Kidney glomerular epithelial cell (primary cell): ENCODE measurements at regions not wholly inside any gene's neighbourhood (a gene's known extent, or its start where the extent isn't known, plus 50 kb on each side); places are given as distances from the start of the nearest gene placed in this dataset.
"Not testable (repeated sequence)": the region's sequence is repeated elsewhere in the genome, so short reads cannot be mapped to it uniquely, and the experiment has no call there.

Experiments
- DNase-seq: peaks from one replicate; lab custom pipeline; 2025; lab: John Stamatoyannopoulos, UW

- no peak for DNase-seq
Observed at GRCh38 chr1:103348136-103348535, 177.4 kb upstream of the RNPC3 start.

GRCh38 chr1:103344930-103345329, 180.6 kb upstream of the RNPC3 start:
- no peak for DNase-seq

GRCh38 chr1:103341377-103341880, 184.1 kb upstream of the RNPC3 start:
- DNase-seq: no peak

GRCh38 chr1:103337779-103338178, 187.7 kb upstream of the RNPC3 start:
- no peak for DNase-seq

- DNase-seq: no peak
Observed at GRCh38 chr1:103336408-103336807, 189.1 kb upstream of the RNPC3 start.

GRCh38 chr1:103333141-103333540, 192.4 kb upstream of the RNPC3 start:
- DNase-seq: no peak

- DNase-seq: no peak
Observed at GRCh38 chr1:103327054-103327719, 198.3 kb upstream of the RNPC3 start.

GRCh38 chr1:103326595-103326994, 198.9 kb upstream of the RNPC3 start:
- no peak for DNase-seq

- no peak for DNase-seq
Observed at GRCh38 chr1:103309786-103310185, 201.5 kb upstream of the COL11A1 start.

GRCh38 chr1:103307751-103308150, 199.4 kb upstream of the COL11A1 start:
- DNase-seq: no peak

- DNase-seq: no peak
Observed at GRCh38 chr1:103283841-103284669, 175.7 kb upstream of the COL11A1 start.

- no peak for DNase-seq
Observed at GRCh38 chr1:103283371-103283770, 175.0 kb upstream of the COL11A1 start.

- no peak for DNase-seq
Observed at GRCh38 chr1:103275725-103276124, 167.4 kb upstream of the COL11A1 start.

GRCh38 chr1:103274886-103275285, 166.6 kb upstream of the COL11A1 start:
- no peak for DNase-seq

- no peak for DNase-seq
Observed at GRCh38 chr1:103273106-103273505, 164.8 kb upstream of the COL11A1 start.

- not testable (repeated sequence) for DNase-seq
Observed at GRCh38 chr1:103271471-103271870, 163.1 kb upstream of the COL11A1 start.

- no peak for DNase-seq
Observed at GRCh38 chr1:103267893-103268292, 159.6 kb upstream of the COL11A1 start.

- DNase-seq: no peak
Observed at GRCh38 chr1:103267266-103267665, 158.9 kb upstream of the COL11A1 start.

GRCh38 chr1:103266036-103266435, 157.7 kb upstream of the COL11A1 start:
- DNase-seq: no peak

- DNase-seq: no peak
Observed at GRCh38 chr1:103265551-103265950, 157.2 kb upstream of the COL11A1 start.

GRCh38 chr1:103259982-103260381, 151.7 kb upstream of the COL11A1 start:
- DNase-seq: no peak

- DNase-seq: no peak
Observed at GRCh38 chr1:103256490-103256889, 148.2 kb upstream of the COL11A1 start.

- DNase-seq: no peak
Observed at GRCh38 chr1:103254691-103255090, 146.4 kb upstream of the COL11A1 start.
